Adrenal gland (tissue), 5 donors: ENCODE measurements at regions not wholly inside any gene's neighbourhood (a gene's known extent, or its start where the extent isn't known, plus 50 kb on each side); places are given as distances from the start of the nearest gene placed in this dataset.

Experiments used
- CTCF ChIP-seq, 6 experiments: fragments of 450-650 bp in 4 of 6; fragments of 200-600 bp in 2 of 6; sonication (generic) in 1 of 6; IDR thresholded peaks; 1 replicate in 5 of 6; 2 replicates in 1 of 6; pipeline versions ENCODE4 v1.5.1 to v1.8.0; 2016 to 2021; ENCODE audit warnings: antibody characterized with exemption in 6 of 6, mild to moderate bottlenecking in 2 of 6, moderate library complexity in 1 of 6
- POLR2A ChIP-seq, 2 donors: fragments of 450-650 bp; IDR thresholded peaks; one replicate each; pipeline ENCODE4 v1.6.1; 2017; ENCODE audit warnings: antibody characterized with exemption in 2 of 2, mild to moderate bottlenecking in 2 of 2, moderate library complexity in 1 of 2
- donor health status: DM: no; HTN: no; CAD: no.

- TF ChIP-seq CTCF (IDR thresholded peaks at IDR 0.05), result no peak
- no peak for TF ChIP-seq POLR2A (IDR thresholded peaks at IDR 0.05)
Measured at GRCh38 chr10:71044720-71045119, 156.4 kb upstream of the PCBD1 start.
